Mammary epithelial cell (primary cell): ENCODE measurements at regions not wholly inside any gene's neighbourhood (a gene's known extent, or its start where the extent isn't known, plus 50 kb on each side); places are given as distances from the start of the nearest gene placed in this dataset.
"Not testable (repeated sequence)": the region's sequence is repeated elsewhere in the genome, so short reads cannot be mapped to it uniquely, and the experiment has no call there.

Experiments
- CTCF ChIP-seq, 2 donors: IDR thresholded peaks in 1 of 2; conservative IDR thresholded peaks in 1 of 2; 2 replicates each; pipeline ENCODE4 v1.5.1; 2011 to 2012; ENCODE audit warnings: inconsistent platforms in 2 of 2, low read length in 2 of 2, mild to moderate bottlenecking in 2 of 2, control low read depth in 1 of 2, low read depth in 1 of 2; ENCODE audit not compliant: insufficient read depth in 1 of 2; ENCODE audit errors: extremely low read depth in 1 of 2
- EZH2 ChIP-seq: IDR thresholded peaks from 2 replicates; pipeline ENCODE4 v1.6.1; 2012; ENCODE audit warnings: low read length, inconsistent platforms, borderline replicate concordance

GRCh38 chr2:89305623-89306022 lies 614.1 kb downstream of the RPIA start:
- TF ChIP-seq CTCF (conservative IDR thresholded peaks at IDR 0.05 in 1 of 2, IDR thresholded peaks at IDR 0.05 in 1 of 2; ENCODE audit: extremely low read depth in 1 of 2, insufficient read depth in 1 of 2, low read depth in 1 of 2, low read length in 2 of 2); EZH2: not testable (repeated sequence)
